MG63 (cell line): ENCODE measurements at regions not wholly inside any gene's neighbourhood (a gene's known extent, or its start where the extent isn't known, plus 50 kb on each side); places are given as distances from the start of the nearest gene placed in this dataset.

Source experiments
- DNase-seq: peaks from one replicate; pipeline ENCODE4 v3.0.0-alpha.2; 2020
- H3K27me3 ChIP-seq: fragments of 250-450 bp; sonication (Bioruptor Pico); 2 replicates; pipeline ENCODE4 v1.5.1; 2020; ENCODE audit warnings: mild to moderate bottlenecking, moderate library complexity
- H3K36me3 ChIP-seq: fragments of 250-450 bp; sonication (Bioruptor Pico); 2 replicates; pipeline ENCODE4 v1.5.1; 2020; ENCODE audit warnings: mild to moderate bottlenecking, moderate library complexity
- H3K4me3 ChIP-seq: fragments of 250-450 bp; sonication (Bioruptor Pico); 2 replicates; pipeline ENCODE4 v1.5.1; 2020; ENCODE audit warnings: mild to moderate bottlenecking, moderate library complexity
- H3K9me3 ChIP-seq: fragments of 250-450 bp; sonication (Bioruptor Pico); 2 replicates; pipeline ENCODE4 v1.5.1; 2020; ENCODE audit warnings: mild to moderate bottlenecking, moderate library complexity

GRCh38 chr19:30131722-30132291, 189.8 kb downstream of the URI1 start:
- Histone ChIP-seq H3K4me3 (no peak overlapping the region), H3K36me3 (no peaks in the 10 kb centered on the region), H3K9me3 (no peaks in the 10 kb centered on the region), H3K27me3 (no peaks in the 10 kb centered on the region)
- DNase-seq = no peak

DNA sequence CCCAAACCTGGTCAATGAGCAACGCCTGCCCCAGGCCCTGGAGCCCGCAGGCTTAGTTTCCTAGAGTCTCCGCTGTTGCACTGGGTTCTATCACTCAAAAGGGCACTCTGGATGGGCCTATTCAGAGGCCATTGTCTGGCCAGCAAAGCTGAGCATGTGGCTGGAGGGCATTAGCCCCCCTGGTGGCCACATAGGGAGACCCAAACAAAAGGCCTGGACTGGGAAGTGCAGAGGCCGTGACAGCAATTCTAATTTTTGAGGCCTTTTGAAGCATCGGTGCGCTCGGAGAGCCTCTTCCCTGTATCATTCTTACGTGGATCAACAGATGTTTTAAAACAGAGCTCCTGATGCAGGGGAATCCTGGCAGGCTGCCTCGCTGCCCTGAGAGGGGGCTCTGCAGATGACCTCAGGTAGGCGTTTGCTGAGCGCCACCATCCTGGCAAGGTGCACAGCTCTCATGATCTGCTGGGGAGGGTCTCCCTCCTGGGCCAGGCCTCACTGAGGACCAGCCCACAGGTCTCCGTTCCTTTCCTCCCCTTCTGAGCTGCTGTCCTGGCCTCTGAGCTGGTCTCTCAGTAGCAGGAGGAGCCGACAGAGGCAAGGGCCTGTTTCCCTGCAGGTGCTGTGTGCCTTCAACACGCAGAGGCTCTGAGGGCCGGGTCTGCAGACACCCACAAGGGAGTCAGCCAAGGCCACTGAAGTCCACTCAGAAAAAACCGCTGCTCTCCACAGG, 190.5 kb downstream of the URI1 start:
- H3K4me3 ChIP-seq = no peak overlapping the region
- no peaks in the 10 kb centered on the region for H3K9me3 ChIP-seq
- H3K27me3 ChIP-seq = no peaks in the 10 kb centered on the region
- H3K36me3 ChIP-seq = no peaks in the 10 kb centered on the region
- no peak for DNase-seq

- Histone ChIP-seq H3K27me3 (no peaks in the 10 kb centered on the region), H3K4me3 (no peak overlapping the region), H3K9me3 (no peaks in the 10 kb centered on the region), H3K36me3 (no peaks in the 10 kb centered on the region)
- DNase-seq = no peak
Observed at GRCh38 chr19:30133803-30134202, 191.8 kb downstream of the URI1 start.

- Histone ChIP-seq H3K36me3 (no peaks in the 10 kb centered on the region), H3K9me3 (no peaks in the 10 kb centered on the region), H3K4me3 (no peak overlapping the region), H3K27me3 (no peaks in the 10 kb centered on the region)
- DNase-seq = no peak
Observed at GRCh38 chr19:30135093-30135757, 193.2 kb downstream of the URI1 start.

DNA sequence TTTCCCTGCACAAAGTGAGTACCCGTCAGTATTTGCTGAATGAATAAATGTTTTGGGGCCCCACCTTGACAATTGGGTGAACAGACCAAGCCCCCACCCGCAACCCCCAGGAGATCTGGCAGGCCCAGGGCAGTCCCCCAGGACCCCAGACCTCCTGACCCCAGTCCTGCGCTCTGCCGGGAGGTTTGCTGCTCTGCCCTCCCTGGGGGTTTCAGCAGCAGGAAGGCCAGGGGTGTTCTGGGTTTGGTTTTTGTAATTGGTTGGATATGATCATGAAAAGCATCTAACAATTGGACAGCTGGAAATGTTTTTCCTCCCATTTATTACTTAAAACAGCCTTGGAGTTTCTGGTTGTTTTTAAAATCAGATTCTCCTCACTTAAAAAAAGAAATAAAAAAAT, 193.8 kb downstream of the URI1 start:
- Histone ChIP-seq H3K9me3 (no peaks in the 10 kb centered on the region), H3K36me3 (no peaks in the 10 kb centered on the region), H3K27me3 (no peaks in the 10 kb centered on the region), H3K4me3 (no peak overlapping the region)
- DNase-seq = no peak

GRCh38 chr19:30136611-30137195, 194.7 kb downstream of the URI1 start:
- Histone ChIP-seq H3K4me3 (no peak overlapping the region), H3K27me3 (no peaks in the 10 kb centered on the region), H3K9me3 (no peaks in the 10 kb centered on the region), H3K36me3 (no peaks in the 10 kb centered on the region)
- DNase-seq = no peak

GRCh38 chr19:30137747-30138146, 195.7 kb downstream of the URI1 start:
- no peak for DNase-seq
- H3K4me3 ChIP-seq = no peak overlapping the region
- no peaks in the 10 kb centered on the region for H3K9me3 ChIP-seq
- no peaks in the 10 kb centered on the region for H3K27me3 ChIP-seq
- no peaks in the 10 kb centered on the region for H3K36me3 ChIP-seq

DNA sequence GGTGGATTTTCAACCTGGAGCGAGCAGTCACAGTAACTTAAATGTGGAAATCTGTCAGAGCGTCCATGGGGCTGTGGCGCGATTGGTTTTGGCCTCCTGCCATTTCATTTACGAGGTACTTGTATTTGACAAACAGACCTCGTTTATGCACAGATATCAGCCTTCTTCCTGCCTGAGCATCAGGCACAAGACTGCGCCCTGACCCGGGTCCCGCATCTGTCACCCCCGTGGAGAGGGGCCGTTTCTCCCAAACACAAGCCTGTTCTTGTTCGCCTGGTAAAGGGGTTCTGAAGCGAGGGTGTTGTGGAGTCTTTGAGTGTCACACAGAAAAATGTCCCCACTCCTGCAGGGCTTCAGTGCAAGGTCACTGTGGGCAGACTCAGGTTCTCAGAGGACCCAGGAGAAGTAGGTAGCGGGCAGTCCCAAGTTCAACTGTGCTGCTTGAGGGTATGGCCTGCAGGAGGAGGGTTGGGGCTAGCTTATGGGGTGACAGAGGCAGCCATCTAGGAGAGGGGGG, 202.3 kb downstream of the URI1 start:
- peaks cover 5% of the 10 kb centered on the region for H3K27me3 ChIP-seq
- no peaks in the 10 kb centered on the region for H3K9me3 ChIP-seq
- H3K36me3 ChIP-seq = no peaks in the 10 kb centered on the region
- DNase-seq = no peak
- no peak overlapping the region for H3K4me3 ChIP-seq

DNA sequence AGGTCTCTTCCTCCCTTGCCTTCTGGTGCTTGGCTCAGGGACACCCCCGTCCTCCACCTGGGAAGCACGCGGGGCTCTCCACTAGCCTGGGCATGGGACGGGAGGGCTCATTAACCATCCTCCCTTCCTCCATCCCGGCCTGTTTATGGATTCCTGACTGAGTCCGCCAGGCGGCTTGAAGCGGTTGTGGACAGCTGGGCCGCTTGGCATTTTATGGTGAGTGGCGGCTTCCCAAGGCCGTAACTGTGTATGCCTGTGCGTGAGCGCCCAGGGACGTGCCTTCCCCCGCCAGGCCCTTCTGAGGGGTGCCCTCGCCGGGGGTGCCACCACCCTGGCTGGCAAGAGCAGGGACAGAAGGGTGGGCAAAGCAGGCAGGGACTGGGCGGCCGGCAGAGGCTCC, 202.8 kb downstream of the URI1 start:
- H3K36me3 ChIP-seq = no peaks in the 10 kb centered on the region
- peaks cover 5% of the 10 kb centered on the region for H3K27me3 ChIP-seq
- H3K4me3 ChIP-seq = no peak overlapping the region
- no peaks in the 10 kb centered on the region for H3K9me3 ChIP-seq
- DNase-seq = no peak

- no peak for DNase-seq
- Histone ChIP-seq H3K9me3 (no peaks in the 10 kb centered on the region), H3K4me3 (no peak overlapping the region), H3K27me3 (peaks cover 5% of the 10 kb centered on the region), H3K36me3 (no peaks in the 10 kb centered on the region)
Observed at GRCh38 chr19:30145467-30145866, 203.4 kb downstream of the URI1 start.

GRCh38 chr19:30146346-30146745, 204.3 kb downstream of the URI1 start:
- H3K9me3 ChIP-seq = no peaks in the 10 kb centered on the region
- no peak overlapping the region for H3K4me3 ChIP-seq
- peaks cover 5% of the 10 kb centered on the region for H3K27me3 ChIP-seq
- no peaks in the 10 kb centered on the region for H3K36me3 ChIP-seq
- no peak for DNase-seq

GRCh38 chr19:30148039-30148790, 206.2 kb downstream of the URI1 start:
- H3K9me3 ChIP-seq = no peaks in the 10 kb centered on the region
- H3K27me3 ChIP-seq = peaks cover 5% of the 10 kb centered on the region
- no peak overlapping the region for H3K4me3 ChIP-seq
- H3K36me3 ChIP-seq = no peaks in the 10 kb centered on the region
- no peak for DNase-seq

- Histone ChIP-seq H3K27me3 (peaks cover 5% of the 10 kb centered on the region), H3K4me3 (no peak overlapping the region), H3K9me3 (no peaks in the 10 kb centered on the region), H3K36me3 (no peaks in the 10 kb centered on the region)
- no peak for DNase-seq
Observed at GRCh38 chr19:30148803-30149202, 206.8 kb downstream of the URI1 start.

DNA sequence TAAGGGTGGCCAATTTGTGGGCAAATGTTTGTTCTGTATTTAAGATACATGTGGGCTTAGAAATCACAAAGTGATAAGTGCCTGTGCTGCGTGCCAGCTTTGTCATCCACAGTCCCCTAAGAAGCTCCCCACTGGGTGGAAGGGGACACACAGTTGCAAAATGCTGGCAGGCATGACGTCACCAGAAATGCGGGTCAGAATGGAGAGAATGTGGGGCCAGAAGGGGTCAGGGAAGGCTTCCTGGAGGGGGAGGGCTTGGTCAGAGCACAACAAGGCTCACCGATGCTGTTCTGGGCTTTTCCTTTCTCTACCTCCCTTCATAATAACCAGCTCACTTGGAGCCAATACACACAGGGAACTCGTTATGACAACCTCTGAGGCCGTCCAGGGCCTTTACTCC, 207.3 kb downstream of the URI1 start:
- Histone ChIP-seq H3K27me3 (peaks cover 5% of the 10 kb centered on the region), H3K9me3 (no peaks in the 10 kb centered on the region), H3K36me3 (no peaks in the 10 kb centered on the region), H3K4me3 (no peak overlapping the region)
- DNase-seq = no peak

DNA sequence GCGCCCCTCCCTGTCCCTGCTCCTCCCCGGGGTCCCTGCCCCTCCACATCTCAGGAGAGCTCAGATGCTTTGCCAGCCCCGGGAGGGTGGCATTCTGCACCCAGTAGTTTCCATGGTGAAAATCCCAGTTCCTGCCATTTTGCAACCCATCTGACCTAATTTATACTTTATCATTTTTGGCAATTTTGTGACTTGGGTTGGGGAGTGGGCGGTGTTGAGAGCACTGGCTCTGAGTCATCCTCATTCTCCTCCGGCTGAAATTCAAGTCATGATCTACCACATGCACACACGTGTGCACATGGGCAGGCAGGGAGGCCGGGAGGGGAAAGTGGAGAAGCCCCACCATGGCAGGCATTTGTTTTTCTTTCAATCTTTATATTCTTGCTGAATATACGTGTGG, 208.6 kb downstream of the URI1 start:
- Histone ChIP-seq H3K9me3 (no peaks in the 10 kb centered on the region), H3K4me3 (no peak overlapping the region), H3K36me3 (no peaks in the 10 kb centered on the region), H3K27me3 (peaks cover 1% of the 10 kb centered on the region)
- no peak for DNase-seq

- Histone ChIP-seq H3K4me3 (no peak overlapping the region), H3K27me3 (no peaks in the 10 kb centered on the region; the same call in 1 of the 2 replicates), H3K9me3 (no peaks in the 10 kb centered on the region), H3K36me3 (no peaks in the 10 kb centered on the region)
- DNase-seq = no peak
Observed at GRCh38 chr19:30151081-30151480, 209.0 kb downstream of the URI1 start.
